RPMI8226 (cell line): ENCODE measurements at regions not wholly inside any gene's neighbourhood (a gene's known extent, or its start where the extent isn't known, plus 50 kb on each side); places are given as distances from the start of the nearest gene placed in this dataset.
"Not testable (repeated sequence)": the region's sequence is repeated elsewhere in the genome, so short reads cannot be mapped to it uniquely, and the experiment has no call there.

Source experiments
- DNase-seq: peaks from one replicate; pipeline ENCODE4 v3.0.0-alpha.2; 2015

DNA sequence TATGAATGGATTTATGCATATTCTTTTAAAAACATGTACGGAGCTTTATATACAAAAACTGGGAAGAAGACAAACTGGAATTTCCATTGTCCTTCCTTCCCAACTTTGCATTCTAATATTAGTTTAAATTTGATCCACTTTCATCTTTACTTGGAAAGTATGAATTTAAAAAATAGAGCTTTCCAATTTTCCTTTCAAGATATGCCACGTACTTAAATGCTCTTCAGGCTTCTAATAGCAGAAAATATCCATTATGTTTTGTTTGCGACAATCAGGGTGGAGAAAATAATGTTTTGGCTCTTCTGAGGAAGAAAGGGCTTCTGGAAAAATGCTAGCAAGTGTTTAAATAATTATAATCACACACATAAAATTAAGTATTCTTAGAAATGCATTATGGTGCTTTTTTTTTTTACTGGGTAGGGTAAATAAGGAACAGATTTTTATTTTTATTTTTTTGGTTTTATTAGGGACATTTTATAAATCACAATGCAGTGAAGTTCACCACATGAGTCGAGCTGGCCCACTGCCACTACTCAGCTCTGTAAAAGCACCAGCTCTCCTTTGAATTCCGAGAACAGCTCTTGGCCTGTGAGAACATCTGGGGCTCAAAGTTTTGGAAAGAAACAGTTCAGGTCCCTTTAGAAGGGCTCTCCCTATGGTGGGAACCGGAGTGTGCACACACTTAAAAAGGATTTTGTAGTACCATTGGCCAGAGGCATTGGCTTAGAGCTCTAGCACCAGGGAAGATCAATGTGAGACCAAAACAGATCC, 287.4 kb upstream of the LYPLAL1 start:
- DNase-seq = no peak

GRCh38 chr1:218887141-218887925, 286.3 kb upstream of the LYPLAL1 start:
- DNase-seq = no peak

- DNase-seq = no peak
These were observed 283.2 kb upstream of the LYPLAL1 start for GRCh38 chr1:218890451-218890850.

DNA sequence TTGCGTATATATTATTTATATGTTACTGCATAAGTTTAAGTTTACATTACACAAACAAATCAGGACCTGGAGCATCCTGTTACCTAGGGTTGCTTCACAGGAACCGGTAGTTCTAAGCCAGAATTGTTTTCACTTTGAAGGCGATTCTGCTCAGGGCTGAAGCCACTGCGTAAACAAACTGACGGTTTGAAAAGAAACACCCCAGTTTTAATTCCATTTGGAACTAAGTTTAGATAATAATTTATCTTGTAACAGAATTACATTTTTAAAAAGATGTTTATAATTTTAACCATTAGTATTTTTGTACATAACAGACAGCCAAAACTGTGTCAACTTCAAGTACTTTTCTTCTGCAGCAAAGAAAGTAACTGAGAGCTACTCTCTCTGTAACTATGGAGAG, 282.1 kb upstream of the LYPLAL1 start:
- DNase-seq = no peak

DNA sequence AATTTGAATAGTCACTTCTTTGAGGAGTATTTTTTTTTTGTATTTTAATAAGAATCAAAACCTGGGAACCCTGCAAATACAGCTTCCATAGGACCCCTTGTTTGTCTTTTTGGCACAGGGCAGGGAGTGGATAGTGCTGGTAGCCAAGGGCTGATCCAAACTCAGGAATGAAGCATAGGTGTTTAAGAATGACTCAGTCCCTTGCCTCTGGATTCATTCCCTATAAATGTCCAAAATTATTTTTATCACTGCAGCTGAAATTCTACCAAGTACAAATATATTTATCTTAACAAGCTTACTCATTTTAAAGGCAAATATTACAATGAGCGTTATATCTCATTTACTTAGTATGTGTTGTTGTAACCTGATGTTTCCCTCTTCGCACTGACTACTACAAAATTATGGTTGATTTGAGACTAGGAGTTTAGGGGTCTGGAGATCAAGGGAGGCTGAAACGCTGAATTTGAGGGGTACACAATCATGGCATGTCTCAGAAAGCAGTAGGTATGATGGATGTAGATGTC, 278.6 kb upstream of the LYPLAL1 start:
- no peak for DNase-seq

- DNase-seq = no peak
These were observed 277.5 kb upstream of the LYPLAL1 start for GRCh38 chr1:218896202-218896601.

DNA sequence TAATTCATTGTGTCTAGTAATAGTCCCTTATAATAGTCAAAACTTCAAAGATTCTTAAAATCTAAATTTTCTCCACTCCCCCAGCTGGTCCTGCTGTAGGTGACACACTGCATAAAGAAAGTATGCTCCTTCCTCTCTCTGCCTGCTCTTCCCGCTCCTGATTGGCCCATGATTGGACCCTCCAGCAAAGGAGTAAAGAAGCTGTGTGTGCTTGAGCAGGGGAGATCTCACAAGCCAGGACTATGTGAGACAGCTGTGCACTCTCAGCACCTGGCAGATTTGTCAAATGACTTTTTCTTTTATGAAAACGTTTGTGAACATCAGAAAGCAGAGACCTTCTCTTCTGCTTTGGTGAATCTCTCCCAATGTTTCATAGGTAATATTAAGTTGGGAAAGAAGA, 274.8 kb upstream of the LYPLAL1 start:
- no peak for DNase-seq

DNA sequence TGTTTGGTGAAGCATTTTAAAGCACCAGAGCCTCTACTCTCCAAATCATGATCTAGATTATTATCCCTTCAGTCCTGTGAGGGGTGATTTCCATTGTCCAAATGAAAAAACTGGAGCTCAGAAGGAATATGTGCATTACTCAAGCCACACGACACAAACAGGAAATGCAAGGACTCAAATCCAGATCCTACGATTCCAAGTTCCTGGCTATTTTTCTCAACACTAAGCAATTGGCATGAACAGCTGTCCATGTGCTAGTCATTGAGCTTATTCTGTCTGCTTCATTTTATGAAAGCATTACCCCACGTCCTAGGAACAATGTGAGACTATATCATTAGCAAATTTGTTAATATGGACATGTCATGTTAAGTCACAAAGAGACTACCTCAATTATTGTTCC, 273.1 kb upstream of the LYPLAL1 start:
- no peak for DNase-seq

DNA sequence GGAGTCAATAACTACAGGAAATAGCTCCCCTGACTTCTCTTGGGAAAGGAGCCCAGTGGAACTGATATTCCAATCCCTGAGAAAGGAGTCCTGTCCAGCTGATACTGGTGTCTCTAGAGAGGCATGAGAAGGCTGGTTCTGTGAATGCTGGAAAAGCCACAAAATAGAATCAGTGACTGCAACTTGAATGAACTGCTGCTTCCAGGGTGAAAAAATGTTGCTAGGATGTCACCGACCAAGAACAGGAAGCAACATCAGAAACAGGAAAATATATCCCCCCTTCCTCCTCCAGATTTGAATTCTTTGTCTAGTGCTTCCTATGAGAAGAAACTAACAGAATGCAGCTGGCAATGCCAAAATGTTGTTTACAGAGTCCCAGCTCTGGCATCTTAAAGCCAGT, 269.3 kb upstream of the LYPLAL1 start:
- DNase-seq = no peak

DNA sequence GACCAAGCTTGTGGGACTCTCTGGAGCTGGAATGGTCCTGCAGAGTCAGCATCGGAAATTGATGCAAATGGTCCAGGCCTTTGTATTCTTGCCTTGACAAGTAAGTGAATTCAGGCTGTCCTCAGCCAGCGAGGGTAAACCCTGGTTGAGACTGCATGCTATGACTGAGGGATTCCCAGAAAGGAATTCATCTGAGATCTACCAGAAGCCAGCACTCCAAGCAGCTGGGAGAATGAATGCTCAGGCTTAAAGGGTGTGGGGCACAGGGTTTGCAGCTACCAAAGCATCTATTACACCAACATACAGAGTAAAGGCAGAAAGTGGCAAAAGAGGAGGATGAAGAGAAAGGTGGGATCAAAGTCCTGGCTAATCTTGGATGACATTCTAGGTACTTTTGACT, 257.0 kb upstream of the LYPLAL1 start:
- no peak for DNase-seq

DNA sequence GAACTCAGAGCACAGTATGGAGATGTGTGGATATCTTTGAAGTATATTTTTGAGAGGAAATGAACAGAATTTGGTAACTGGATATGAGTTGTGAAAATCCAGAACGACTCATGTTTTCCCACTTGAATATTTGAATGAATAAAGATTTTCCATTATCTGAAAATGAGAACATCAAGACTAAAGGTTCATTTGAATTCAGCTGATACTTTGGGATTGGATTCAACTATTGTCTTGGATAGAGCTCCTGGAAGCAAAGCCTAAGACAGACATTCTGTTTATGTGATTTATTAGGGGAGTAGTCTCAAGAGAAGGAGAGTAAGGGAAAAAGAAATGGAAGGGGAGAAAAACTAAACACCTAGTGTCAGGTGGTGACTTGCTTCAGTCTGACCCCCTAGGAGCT, 256.0 kb upstream of the LYPLAL1 start:
- DNase-seq = no peak

DNA sequence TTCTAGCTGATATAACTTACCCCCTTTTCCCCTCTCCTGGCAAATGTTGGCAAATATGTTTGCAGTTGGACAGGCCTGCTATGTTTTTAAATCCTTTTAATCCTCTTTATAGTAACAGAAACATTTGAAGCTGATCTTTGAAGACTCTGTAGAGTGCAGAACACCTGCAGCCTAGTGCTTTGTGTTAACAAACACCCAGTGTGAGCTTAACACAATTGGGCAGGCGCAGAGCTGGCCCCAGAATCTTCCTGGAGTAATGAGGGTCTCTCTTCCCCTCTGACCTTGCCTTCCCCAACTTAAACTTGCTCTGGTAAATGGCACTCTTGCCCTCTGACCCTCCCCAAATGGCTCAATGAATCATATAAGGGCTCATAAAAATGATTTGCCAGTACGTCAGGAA, 247.9 kb upstream of the LYPLAL1 start:
- no peak for DNase-seq

- DNase-seq = no peak
These were observed 247.0 kb upstream of the LYPLAL1 start for GRCh38 chr1:218926631-218927030.

DNA sequence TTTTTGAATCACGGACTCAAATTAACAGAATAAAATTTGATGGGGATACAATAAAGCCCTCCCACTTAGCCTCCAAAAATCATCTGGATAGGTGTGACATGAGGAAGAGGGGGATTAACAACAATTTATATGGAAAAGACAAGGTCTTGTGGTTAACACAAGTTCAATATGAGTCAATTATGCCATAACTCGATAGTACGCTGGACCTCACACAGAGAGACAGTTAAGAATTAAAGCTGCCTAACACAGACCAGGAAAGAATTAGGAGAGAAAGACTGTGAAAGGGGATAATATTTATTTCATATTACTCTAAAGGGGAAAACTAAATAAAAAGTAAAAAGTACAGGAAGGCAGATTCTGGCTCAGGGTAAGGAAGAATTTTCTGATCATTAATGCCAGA, 243.7 kb upstream of the LYPLAL1 start:
- no peak for DNase-seq

DNA sequence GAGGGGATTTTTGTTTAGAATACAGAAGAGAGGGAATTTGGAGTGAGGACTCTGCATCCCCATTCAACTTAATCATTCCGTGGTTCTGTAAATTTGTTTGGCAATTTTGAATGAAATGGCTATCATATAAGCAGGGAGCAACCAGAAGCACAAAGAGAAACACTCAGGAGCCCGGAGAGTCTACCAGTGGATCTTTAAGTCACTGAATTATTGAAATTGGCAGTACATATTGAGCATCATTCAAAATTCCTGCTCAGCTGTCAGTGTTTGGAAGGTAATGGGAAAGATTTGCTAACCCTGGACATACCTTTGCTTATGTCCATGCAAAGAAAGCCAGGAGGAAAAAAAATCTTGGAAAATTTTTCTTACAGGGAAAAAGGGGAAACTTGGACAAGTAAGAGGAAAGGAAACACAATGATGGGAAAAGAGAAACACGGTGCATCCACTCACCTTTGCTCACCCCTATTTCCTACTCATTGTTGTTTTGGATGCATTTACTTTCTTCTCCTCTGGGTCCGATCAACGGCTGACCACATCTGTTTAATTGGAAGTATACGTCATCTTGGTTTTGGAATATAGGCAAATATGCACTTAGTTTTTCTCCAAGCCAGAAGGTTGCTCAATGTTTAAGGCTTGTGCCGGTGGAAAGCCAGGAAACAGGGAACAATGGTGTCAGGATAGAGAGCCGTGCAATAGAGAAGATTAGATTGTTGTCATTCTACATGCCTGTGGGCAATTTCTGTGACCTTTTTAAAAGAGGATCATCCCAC, 243.0 kb upstream of the LYPLAL1 start:
- DNase-seq = no peak

- DNase-seq = no peak
These were observed 242.4 kb upstream of the LYPLAL1 start for GRCh38 chr1:218931324-218931723.

DNA sequence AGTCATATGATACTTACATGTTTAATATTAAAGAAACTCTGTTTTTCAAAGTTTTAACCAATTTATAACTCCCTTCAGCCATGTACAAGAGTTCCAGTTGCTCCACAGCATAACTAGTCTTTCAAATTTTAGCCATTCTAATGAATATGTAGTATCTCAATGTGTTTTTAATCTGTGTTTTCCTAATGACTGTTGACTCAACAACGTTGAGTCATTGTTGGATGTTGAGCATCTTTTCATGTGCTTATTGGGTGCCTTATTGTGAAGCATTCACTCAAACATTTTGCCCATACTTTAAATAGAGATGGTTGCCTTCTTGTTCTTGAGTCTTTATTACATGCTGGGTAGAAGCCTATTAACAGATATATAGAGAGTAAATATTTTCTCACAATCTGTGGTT, 240.2 kb upstream of the LYPLAL1 start:
- no peak for DNase-seq

DNA sequence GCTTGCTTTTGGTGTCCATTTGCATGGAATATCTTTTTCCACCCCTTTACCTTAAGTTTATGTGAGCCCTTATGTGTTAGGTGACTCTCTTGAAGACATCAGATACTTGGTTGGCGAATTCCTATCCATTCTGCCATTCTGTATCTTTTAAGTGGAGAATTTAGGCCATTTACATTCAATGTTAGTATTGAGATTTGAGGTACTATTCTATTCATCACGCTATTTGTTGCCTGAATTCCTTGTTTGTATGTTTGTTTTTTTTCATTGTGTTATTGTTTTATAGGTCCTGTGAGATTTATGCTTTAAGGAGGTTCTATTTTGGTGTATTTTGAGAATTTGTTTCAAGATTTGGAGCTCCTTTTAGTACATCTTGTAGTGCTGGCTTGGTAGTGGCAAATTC, 238.3 kb upstream of the LYPLAL1 start:
- DNase-seq = not testable (repeated sequence)

GRCh38 chr1:218938259-218938658, 235.4 kb upstream of the LYPLAL1 start:
- no peak for DNase-seq

DNA sequence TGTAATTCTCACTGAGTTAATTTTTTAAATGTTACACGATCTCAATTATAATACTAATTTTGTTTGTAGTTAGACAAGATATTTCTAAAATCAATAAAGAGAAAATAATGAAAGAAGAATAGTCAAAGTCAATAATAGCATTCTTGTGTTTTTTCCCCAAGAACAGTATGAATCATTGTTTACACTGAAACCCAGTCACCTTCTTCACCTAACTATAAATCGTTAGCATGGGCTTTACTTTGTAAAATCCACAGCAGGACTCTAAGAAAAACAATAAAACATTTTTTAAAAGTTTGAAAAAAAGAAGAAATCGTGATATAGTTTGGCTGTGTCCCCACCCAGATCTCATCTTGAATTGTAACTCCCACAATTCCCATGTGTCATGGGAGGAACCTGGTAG, 234.6 kb upstream of the LYPLAL1 start:
- DNase-seq = no peak

DNA sequence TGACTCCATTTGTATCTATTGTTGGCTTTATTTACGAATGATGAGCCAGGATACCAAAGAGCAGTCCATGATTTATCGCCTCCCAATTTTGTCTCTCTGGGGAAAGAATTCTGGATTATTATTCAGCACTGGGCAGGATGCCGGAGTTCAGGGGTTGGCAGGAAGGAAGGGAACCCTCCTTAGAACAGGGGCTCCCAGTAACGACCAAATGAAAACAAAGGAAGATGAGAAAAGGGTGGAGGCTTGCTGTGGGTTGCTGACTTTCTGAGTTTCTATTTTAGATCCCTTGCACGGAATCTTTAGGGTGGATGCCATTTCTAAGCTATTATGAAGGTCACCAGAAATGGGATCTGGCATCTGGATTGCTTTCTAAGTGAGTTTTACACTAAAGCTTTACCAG, 231.2 kb upstream of the LYPLAL1 start:
- DNase-seq = no peak

DNA sequence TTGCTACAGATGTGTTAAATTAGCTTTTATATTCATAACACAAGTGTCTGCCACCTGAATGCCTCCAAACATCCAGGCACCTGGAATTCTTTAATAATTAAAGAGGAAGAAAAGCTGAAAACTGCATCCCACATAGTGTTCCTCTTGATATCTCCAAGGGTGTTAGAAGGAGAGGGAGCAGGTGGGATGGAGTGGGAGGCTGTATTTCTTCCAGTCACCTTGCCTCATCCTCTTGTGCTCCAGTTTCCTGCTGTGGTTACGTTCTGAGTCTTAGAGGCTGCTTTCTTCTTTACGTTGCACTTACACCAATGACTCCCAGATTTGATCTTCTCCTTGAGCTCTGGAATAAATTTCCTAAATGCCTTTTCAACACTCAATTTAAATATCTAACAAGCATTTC, 230.3 kb upstream of the LYPLAL1 start:
- no peak for DNase-seq

- no peak for DNase-seq
These were observed 228.6 kb upstream of the LYPLAL1 start for GRCh38 chr1:218945050-218945449.

DNA sequence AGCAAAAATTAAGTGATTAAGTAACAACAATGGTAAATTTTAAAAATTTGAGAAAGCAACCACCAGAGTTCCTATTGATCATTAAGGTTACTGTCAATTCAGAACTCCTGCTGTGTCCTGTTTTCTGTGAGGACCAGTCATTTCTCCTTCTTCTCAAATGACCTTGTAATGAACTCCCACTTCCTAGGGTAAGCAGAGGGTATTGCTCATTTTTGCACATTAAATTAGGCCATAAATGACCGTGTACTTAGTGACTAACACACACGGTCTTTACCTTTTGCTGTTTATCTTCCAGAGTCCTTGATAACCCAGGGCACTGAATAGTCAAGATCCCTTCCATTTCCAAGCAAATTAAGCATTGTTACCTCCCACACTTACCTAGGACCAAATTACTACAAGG, 227.5 kb upstream of the LYPLAL1 start:
- no peak for DNase-seq
